ENCODE measurements at regions not wholly inside any gene's neighbourhood (a gene's known extent, or its start where the extent isn't known, plus 50 kb on each side); places are given as distances from the start of the nearest gene placed in this dataset.

DNA sequence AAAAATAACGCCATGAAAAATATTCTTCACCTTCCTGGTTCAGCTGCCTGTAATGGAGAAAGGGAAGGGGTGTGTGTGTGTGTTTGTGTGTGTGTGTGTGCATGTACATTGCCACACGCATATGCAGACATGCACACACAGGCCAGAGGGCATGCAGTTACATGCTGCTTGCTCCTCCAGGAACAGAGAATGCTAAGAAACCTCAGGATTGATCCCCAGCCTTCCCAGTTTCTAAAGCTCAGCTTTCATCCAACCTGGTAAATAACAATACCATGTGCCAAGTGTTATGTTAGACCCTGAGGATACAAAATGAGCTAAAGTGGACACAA lies 241.7 kb downstream of the SPTSSA start:
- intact Hi-C loops (cut with DNase I) = loop anchor here in 4 of 10 donors (5.0 to 10.0 kb wide), 6 partner anchors 106 to 276 kb away; partner anchors contain the start of gene EGLN3 (in 2 of the 4)
- no peak for ATAC-seq
- Histone ChIP-seq H3K27ac (no peak overlapping the region), H3K27me3 (no peaks in the 10 kb centered on the region), H3K36me3 (no peaks in the 10 kb centered on the region), H3K4me3 (no peak overlapping the region), H3K4me1 (peaks cover 0 to 5% (median 0%) of the 10 kb centered on the region in 12 donors), H3K9me3 (peaks cover 0 to 5% (median 0%) of the 10 kb centered on the region in 12 donors)
- no peak for TF ChIP-seq POLR2A (IDR thresholded peaks at IDR 0.05)
- TF ChIP-seq, protein P1, sequence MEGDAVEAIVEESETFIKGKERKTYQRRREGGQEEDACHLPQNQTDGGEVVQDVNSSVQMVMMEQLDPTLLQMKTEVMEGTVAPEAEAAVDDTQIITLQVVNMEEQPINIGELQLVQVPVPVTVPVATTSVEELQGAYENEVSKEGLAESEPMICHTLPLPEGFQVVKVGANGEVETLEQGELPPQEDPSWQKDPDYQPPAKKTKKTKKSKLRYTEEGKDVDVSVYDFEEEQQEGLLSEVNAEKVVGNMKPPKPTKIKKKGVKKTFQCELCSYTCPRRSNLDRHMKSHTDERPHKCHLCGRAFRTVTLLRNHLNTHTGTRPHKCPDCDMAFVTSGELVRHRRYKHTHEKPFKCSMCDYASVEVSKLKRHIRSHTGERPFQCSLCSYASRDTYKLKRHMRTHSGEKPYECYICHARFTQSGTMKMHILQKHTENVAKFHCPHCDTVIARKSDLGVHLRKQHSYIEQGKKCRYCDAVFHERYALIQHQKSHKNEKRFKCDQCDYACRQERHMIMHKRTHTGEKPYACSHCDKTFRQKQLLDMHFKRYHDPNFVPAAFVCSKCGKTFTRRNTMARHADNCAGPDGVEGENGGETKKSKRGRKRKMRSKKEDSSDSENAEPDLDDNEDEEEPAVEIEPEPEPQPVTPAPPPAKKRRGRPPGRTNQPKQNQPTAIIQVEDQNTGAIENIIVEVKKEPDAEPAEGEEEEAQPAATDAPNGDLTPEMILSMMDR (IDR thresholded peaks at IDR 0.05) = no peak
- no peak for DNase-seq
- WGBS, 4 donors = 48 to 96% (median 69%) methylated on average over 2 of the region's 2 CpGs

DNA sequence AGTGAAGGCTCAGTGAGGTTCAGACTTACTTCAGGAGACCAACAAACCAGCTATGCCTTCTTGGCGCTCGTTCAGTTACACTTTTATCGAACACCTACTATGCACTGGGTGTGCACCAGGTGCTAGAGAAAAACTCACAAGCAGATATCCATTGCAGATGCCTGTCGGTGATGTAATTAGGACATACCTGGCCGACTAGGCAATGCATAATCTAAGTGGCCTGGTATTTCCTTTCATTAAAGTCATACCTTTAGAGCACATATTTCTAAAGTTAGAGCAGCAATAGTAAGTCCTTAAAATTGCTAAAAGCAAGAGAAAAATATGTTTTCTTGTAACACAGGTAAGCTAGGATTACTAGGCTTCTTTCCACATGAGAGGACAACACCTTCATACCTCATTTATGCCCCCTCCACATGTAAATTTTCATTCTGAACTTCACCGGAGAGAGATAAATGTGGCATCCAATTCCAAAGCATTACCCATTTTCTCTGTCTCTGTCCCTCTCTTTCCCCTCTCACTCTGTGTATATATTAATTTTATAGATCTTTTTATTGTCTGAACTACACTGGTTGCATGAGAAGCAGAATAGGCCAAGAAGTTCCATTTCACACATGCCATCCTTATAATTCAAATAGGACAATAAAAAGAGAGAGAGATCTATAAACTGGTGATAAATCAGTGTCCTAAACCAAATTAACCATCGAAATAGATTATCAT lies 242.2 kb downstream of the SPTSSA start:
- H3K27ac ChIP-seq = no peak overlapping the region
- H3K36me3 ChIP-seq = no peaks in the 10 kb centered on the region
- 84 to 88% (median 88%) methylated on average over 7 of the region's 7 CpGs for WGBS, 4 donors
- no peak for ATAC-seq
- H3K9me3 ChIP-seq = peaks cover 0 to 5% (median 0%) of the 10 kb centered on the region in 12 donors
- TF ChIP-seq, protein P1 (IDR thresholded peaks at IDR 0.05) = no peak
- no peak for TF ChIP-seq POLR2A (IDR thresholded peaks at IDR 0.05)
- intact Hi-C loops (cut with DNase I) = loop anchor here in 4 of 10 donors (5.0 to 10.0 kb wide), 6 partner anchors 105 to 275 kb away; partner anchors contain the start of gene EGLN3 (in 2 of the 4)
- H3K4me3 ChIP-seq = no peak overlapping the region
- no peak for DNase-seq
- H3K27me3 ChIP-seq = no peaks in the 10 kb centered on the region
- H3K4me1 ChIP-seq = peaks cover 0 to 5% (median 0%) of the 10 kb centered on the region in 12 donors

DNA sequence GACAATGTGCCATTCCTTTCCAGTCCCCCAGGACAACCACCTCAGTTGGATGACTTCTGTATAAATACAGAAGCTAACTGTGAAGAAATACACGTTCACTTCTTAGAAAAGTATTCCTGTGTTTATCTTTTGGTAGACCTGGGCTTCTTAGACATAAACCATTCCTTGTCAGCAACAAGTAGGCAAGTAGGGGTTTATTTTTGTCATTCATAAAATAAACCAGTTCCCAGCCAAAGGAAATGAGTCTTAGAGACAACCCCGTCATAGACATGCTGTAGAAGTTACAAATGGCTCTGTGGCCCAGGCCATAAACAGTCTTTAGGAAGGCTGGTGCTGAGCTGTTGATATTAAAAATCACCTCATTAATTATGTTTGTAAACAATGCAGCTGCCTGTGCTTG lies 243.2 kb downstream of the SPTSSA start:
- ATAC-seq (no peak), DNase-seq (no peak)
- WGBS, 4 donors = 73 to 83% (median 77%) methylated on average over 2 of the region's 2 CpGs
- H3K9me3 ChIP-seq = peaks cover 0 to 5% (median 0%) of the 10 kb centered on the region in 12 donors
- intact Hi-C loops (cut with DNase I) = no loop called here
- H3K4me3 ChIP-seq = no peak overlapping the region
- no peaks in the 10 kb centered on the region for H3K4me1 ChIP-seq
- H3K27ac ChIP-seq = no peak overlapping the region
- no peaks in the 10 kb centered on the region for H3K27me3 ChIP-seq
- no peaks in the 10 kb centered on the region for H3K36me3 ChIP-seq
- no peak for TF ChIP-seq POLR2A (IDR thresholded peaks at IDR 0.05)
- TF ChIP-seq, protein P1 (IDR thresholded peaks at IDR 0.05) = no peak

DNA sequence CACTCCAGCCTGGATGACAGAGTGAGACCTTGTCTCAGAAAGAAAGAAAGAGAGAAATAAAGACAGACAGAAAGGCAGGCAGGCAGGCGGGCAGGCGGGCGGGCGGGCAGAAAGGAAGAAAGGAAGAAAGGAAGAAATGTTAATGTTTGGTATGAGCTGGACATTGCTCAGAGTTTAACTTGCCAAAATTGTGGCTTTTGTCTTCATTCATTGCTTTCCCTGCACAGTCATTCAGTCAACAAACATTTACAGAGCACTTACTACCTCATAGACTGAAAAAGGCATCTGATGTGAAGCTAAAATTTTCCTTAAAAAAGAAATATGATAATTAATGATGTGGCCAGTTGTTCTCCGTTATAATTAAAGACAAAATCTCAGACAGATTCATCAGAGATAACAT lies 247.1 kb downstream of the SPTSSA start:
- H3K9me3 ChIP-seq = peaks cover 0 to 5% (median 0%) of the 10 kb centered on the region in 12 donors
- 88 to 91% (median 90%) methylated on average over 5 of the region's 5 CpGs for WGBS, 4 donors

More for the DNA sequence above, 247.1 kb downstream of the SPTSSA start:
- TF ChIP-seq, protein P1 (IDR thresholded peaks at IDR 0.05) = no peak
- no peak for TF ChIP-seq POLR2A (IDR thresholded peaks at IDR 0.05)
- H3K36me3 ChIP-seq = no peaks in the 10 kb centered on the region
- ATAC-seq (no peak), DNase-seq (no peak)
- no peak overlapping the region for H3K4me3 ChIP-seq
- no peak overlapping the region for H3K27ac ChIP-seq
- peaks cover 0 to 5% (median 0%) of the 10 kb centered on the region in 12 donors for H3K4me1 ChIP-seq
- intact Hi-C loops (cut with DNase I) = no loop called here
- no peaks in the 10 kb centered on the region for H3K27me3 ChIP-seq

Data from heart left ventricle (tissue), 16 donors.